B cell (primary cell): ENCODE measurements at regions not wholly inside any gene's neighbourhood (a gene's known extent, or its start where the extent isn't known, plus 50 kb on each side); places are given as distances from the start of the nearest gene placed in this dataset.

ENCODE experiments used
- ATAC-seq: fragments of 200-7000 bp; cut with Tn5 transposase; one replicate; pipeline ENCODE4 v1.10.0; 2021; ENCODE audit warnings: low read depth, mild to moderate bottlenecking, moderate number of reproducible peaks, moderate library complexity
- CTCF ChIA-PET: fragments of 350-600 bp; sonication (Branson Sonifier 250); formaldehyde crosslinking; loops from one replicate; lab custom pipeline; 2021; ENCODE audit warnings: antibody characterized with exemption, inconsistent platforms; lab: Charles Lee
- POLR2A ChIA-PET: fragments of 350-600 bp; sonication (Branson Sonifier 250); formaldehyde crosslinking; loops from one replicate; lab custom pipeline; 2021; ENCODE audit warnings: antibody characterized with exemption; lab: Charles Lee
- DNase-seq: peaks from one replicate; pipeline ENCODE4 v3.0.0; 2013
- H2AFZ ChIP-seq: 2 replicates; pipeline ENCODE4 v1.6.1; 2012; ENCODE audit warnings: mild to moderate bottlenecking, low read depth, low read length; ENCODE audit not compliant: insufficient read depth, poor library complexity, severe bottlenecking
- H3K27ac ChIP-seq, 2 donors: 1 replicate in 1 of 2; 2 replicates in 1 of 2; pipeline ENCODE4 v1.5.1; 2012 to 2013; ENCODE audit warnings: low read length in 2 of 2, mild to moderate bottlenecking in 2 of 2, moderate library complexity in 1 of 2
- H3K27me3 ChIP-seq, 4 experiments: fragments of 200-600 bp in 1 of 4; sonication (generic) in 1 of 4; replicated peaks in 1 of 4; 1 replicate in 2 of 4; 2 replicates in 2 of 4; pipeline versions ENCODE4 v1.6.1 to v1.7.0; 2013 to 2016; ENCODE audit warnings: low read length in 3 of 4, mild to moderate bottlenecking in 2 of 4, mixed read lengths in 1 of 4, moderate library complexity in 1 of 4; ENCODE audit not compliant: insufficient read depth in 4 of 4, control insufficient read depth in 3 of 4; ENCODE audit errors: control extremely low read depth in 1 of 4
- H3K36me3 ChIP-seq, 2 experiments: replicated peaks in 1 of 2; 1 replicate in 1 of 2; 2 replicates in 1 of 2; pipeline versions ENCODE4 v1.6.1 to v1.7.1; 2013; ENCODE audit warnings: low read length in 1 of 2; ENCODE audit not compliant: insufficient read depth in 2 of 2, control insufficient read depth in 1 of 2; ENCODE audit errors: control extremely low read depth in 1 of 2, extremely low read depth in 1 of 2
- H3K4me1 ChIP-seq, 2 donors: fragments of 200-600 bp in 1 of 2; sonication (generic) in 1 of 2; 1 replicate in 1 of 2; 2 replicates in 1 of 2; pipeline versions ENCODE4 v1.5.1 to v1.6.1; 2013 to 2017; ENCODE audit warnings: low read length in 2 of 2; ENCODE audit not compliant: control insufficient read depth in 2 of 2, insufficient read depth in 2 of 2
- H3K4me2 ChIP-seq: replicated peaks from 2 replicates; pipeline ENCODE3; 2012; ENCODE audit warnings: mild to moderate bottlenecking, low read depth, low read length; ENCODE audit not compliant: poor library complexity, severe bottlenecking
- H3K4me3 ChIP-seq, 5 experiments: fragments of 200-600 bp in 1 of 5; sonication (generic) in 1 of 5; 1 replicate in 3 of 5; 2 replicates in 2 of 5; pipeline versions ENCODE4 v1.5.1 to v1.7.0; 2011 to 2016; ENCODE audit warnings: low read length in 4 of 5, mild to moderate bottlenecking in 4 of 5, low read depth in 2 of 5, control low read depth in 1 of 5, moderate library complexity in 1 of 5; ENCODE audit not compliant: insufficient read depth in 1 of 5; ENCODE audit errors: control extremely low read depth in 1 of 5, extremely low read depth in 1 of 5
- H3K79me2 ChIP-seq: fragments of 200-600 bp; sonication (generic); one replicate; pipeline ENCODE4 v1.6.0; 2016; ENCODE audit warnings: low read length; ENCODE audit not compliant: control insufficient read depth, insufficient read depth
- H3K9ac ChIP-seq: fragments of 200-600 bp; sonication (generic); 2 replicates; pipeline ENCODE4 v1.6.1; 2017; ENCODE audit warnings: mild to moderate bottlenecking, low read length, moderate library complexity
- H3K9me3 ChIP-seq, 3 donors: one replicate each; pipeline versions ENCODE4 v1.6.1 to v1.7.1; 2013; ENCODE audit warnings: low read length in 2 of 3; ENCODE audit not compliant: control insufficient read depth in 2 of 3, insufficient read depth in 1 of 3; ENCODE audit errors: control extremely low read depth in 1 of 3
- H4K20me1 ChIP-seq: 2 replicates; pipeline ENCODE4 v1.6.0; 2012; ENCODE audit warnings: mild to moderate bottlenecking, low read length; ENCODE audit not compliant: insufficient read depth, control insufficient read depth, poor library complexity, severe bottlenecking
- H3K27ac Mint-ChIP-seq: one replicate; pipeline ENCODE4 v1.8.0; 2021; ENCODE audit warnings: mixed read lengths
- H3K27me3 Mint-ChIP-seq: one replicate; pipeline ENCODE4 v1.8.0; 2021; ENCODE audit warnings: mixed read lengths
- H3K4me1 Mint-ChIP-seq: one replicate; pipeline ENCODE4 v1.8.0; 2021; ENCODE audit warnings: mixed read lengths
- H3K4me3 Mint-ChIP-seq: one replicate; pipeline ENCODE4 v1.8.0; 2021; ENCODE audit warnings: mixed read lengths
- H3K9me3 Mint-ChIP-seq: one replicate; pipeline ENCODE4 v1.8.0; 2022; ENCODE audit warnings: mixed read lengths; ENCODE audit not compliant: insufficient read depth
- EZH2 ChIP-seq: IDR thresholded peaks from 2 replicates; pipeline ENCODE4 v1.6.1; 2012; ENCODE audit warnings: borderline replicate concordance, low read depth, mild to moderate bottlenecking, moderate library complexity, low read length; ENCODE audit not compliant: insufficient read depth, poor library complexity, severe bottlenecking
- WGBS: methylation state at CpG from one replicate; pipeline ENCODE4 v1.1.5; 2013; ENCODE audit warnings: missing lambda C conversion rate; ENCODE audit not compliant: insufficient coverage; 5-methylcytosine and 5-hydroxymethylcytosine counted together
- intact Hi-C: fragments of 100-400 bp; cut with micrococcal nuclease; formaldehyde crosslinking; loops from one replicate; pipeline ENCODE4 v1.10.0; 2022
- TF ChIP-seq, protein P1 (sequence below): fragments of 200-600 bp; IDR thresholded peaks from one replicate; pipeline ENCODE4 v1.8.0; 2022; ENCODE audit warnings: antibody characterized with exemption, mild to moderate bottlenecking

GRCh38 chr18:76633588-76634269, 138.7 kb upstream of the ZNF516 start:
- Histone ChIP-seq H3K27ac (no peak overlapping the region), H3K79me2 (no peaks in the 10 kb centered on the region), H2AFZ (no peak overlapping the region), H3K4me1 (no peaks in the 10 kb centered on the region), H3K36me3 (no peaks in the 10 kb centered on the region), H3K9ac (no peak overlapping the region), H3K9me3 (peaks cover 0 to 1% (median 0%) of the 10 kb centered on the region in 3 donors), H3K4me3 (no peak overlapping the region), H3K27me3 (no peaks in the 10 kb centered on the region), H3K4me2 (no peak overlapping the region), H4K20me1 (no peaks in the 10 kb centered on the region)
- TF ChIP-seq, protein P1, sequence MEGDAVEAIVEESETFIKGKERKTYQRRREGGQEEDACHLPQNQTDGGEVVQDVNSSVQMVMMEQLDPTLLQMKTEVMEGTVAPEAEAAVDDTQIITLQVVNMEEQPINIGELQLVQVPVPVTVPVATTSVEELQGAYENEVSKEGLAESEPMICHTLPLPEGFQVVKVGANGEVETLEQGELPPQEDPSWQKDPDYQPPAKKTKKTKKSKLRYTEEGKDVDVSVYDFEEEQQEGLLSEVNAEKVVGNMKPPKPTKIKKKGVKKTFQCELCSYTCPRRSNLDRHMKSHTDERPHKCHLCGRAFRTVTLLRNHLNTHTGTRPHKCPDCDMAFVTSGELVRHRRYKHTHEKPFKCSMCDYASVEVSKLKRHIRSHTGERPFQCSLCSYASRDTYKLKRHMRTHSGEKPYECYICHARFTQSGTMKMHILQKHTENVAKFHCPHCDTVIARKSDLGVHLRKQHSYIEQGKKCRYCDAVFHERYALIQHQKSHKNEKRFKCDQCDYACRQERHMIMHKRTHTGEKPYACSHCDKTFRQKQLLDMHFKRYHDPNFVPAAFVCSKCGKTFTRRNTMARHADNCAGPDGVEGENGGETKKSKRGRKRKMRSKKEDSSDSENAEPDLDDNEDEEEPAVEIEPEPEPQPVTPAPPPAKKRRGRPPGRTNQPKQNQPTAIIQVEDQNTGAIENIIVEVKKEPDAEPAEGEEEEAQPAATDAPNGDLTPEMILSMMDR, result no peak
- TF ChIP-seq EZH2, result no peak
- H3K9me3 Mint-ChIP-seq, result peaks cover 5% of the 10 kb centered on the region
- H3K27me3 Mint-ChIP-seq, result peaks cover 31% of the 10 kb centered on the region
- H3K4me3 Mint-ChIP-seq, result no peak overlapping the region
- POLR2A ChIA-PET, result no interaction called here
- ATAC-seq (no peak), DNase-seq (no peak)
- H3K27ac Mint-ChIP-seq, result no peak overlapping the region
- CTCF ChIA-PET, result no interaction called here
- intact Hi-C loops, result no loop called here
- 63% methylated on average over 1 of the region's 2 CpGs for WGBS
- no peaks in the 10 kb centered on the region for H3K4me1 Mint-ChIP-seq

GRCh38 chr18:76627444-76627843, 132.4 kb upstream of the ZNF516 start:
- Histone ChIP-seq H3K36me3 (no peaks in the 10 kb centered on the region), H3K4me3 (no peak overlapping the region), H3K79me2 (no peaks in the 10 kb centered on the region), H3K4me2 (no peak overlapping the region), H4K20me1 (no peaks in the 10 kb centered on the region), H3K27me3 (peaks cover 0 to under 1% (median 0%) of the 10 kb centered on the region in 4 experiments), H3K4me1 (no peaks in the 10 kb centered on the region), H3K27ac (no peak overlapping the region), H3K9me3 (no peaks in the 10 kb centered on the region), H3K9ac (no peak overlapping the region), H2AFZ (no peak overlapping the region)
- Mint-ChIP-seq H3K27ac (no peak overlapping the region), H3K4me1 (no peaks in the 10 kb centered on the region), H3K9me3 (peaks cover 5% of the 10 kb centered on the region), H3K27me3 (peaks cover 28% of the 10 kb centered on the region), H3K4me3 (no peak overlapping the region)
- no CpG with 5 or more reads among the region's 1 CpG for WGBS
- intact Hi-C loops, result no loop called here
- ChIA-PET POLR2A (no interaction called here), CTCF (interaction anchor here (1.1 to 1.4 kb wide), 2 partner anchors 229 kb away, joined by 4 to 6 read pairs; no protein-coding TSS in a partner anchor)
- TF ChIP-seq, protein P1, result no peak
- TF ChIP-seq EZH2, result no peak
- no peak for DNase-seq
- ATAC-seq, result no peak
